ENCODE measurements at regions not wholly inside any gene's neighbourhood (a gene's known extent, or its start where the extent isn't known, plus 50 kb on each side); places are given as distances from the start of the nearest gene placed in this dataset.

GRCh38 chr18:25612466-25612865 is 260.5 kb upstream of the ZNF521 start:
- no peaks in the 10 kb centered on the region for H3K36me3 ChIP-seq (ENCODE audit: low read depth, low read length)
- no peak overlapping the region for H3K4me3 ChIP-seq (ENCODE audit: low read length)
- H2AFZ ChIP-seq (ENCODE audit: low read length), result no peak overlapping the region
- TF ChIP-seq EZH2phosphoT487 (IDR thresholded peaks at IDR 0.05; ENCODE audit: borderline replicate concordance, low read length) (no peak), CTCF (conservative IDR thresholded peaks at IDR 0.05; ENCODE audit: low read depth, low read length) (no peak), EZH2 (IDR thresholded peaks at IDR 0.05; ENCODE audit: low read length, unreplicated experiment) (no peak)
- POLR2A ChIA-PET (ENCODE audit: unreplicated experiment), result no interaction called here
- H4K20me1 ChIP-seq (ENCODE audit: low read length), result no peaks in the 10 kb centered on the region
- H3F3A ChIP-seq (ENCODE audit: low read length, unreplicated experiment), result no peaks in the 10 kb centered on the region
- DNase-seq, result no peak
- no peaks in the 10 kb centered on the region; the same call in 1 of the 2 replicates for H3K27me3 ChIP-seq (ENCODE audit: low read length)
- no peak overlapping the region for H3K27ac ChIP-seq (ENCODE audit: low read length)
- no peak overlapping the region for H3K4me2 ChIP-seq (ENCODE audit: low read length)
- no peaks in the 10 kb centered on the region for H3K79me2 ChIP-seq (ENCODE audit: low read length)
- BruUV-seq (replicated peaks), result no TSS peak
- no peak for ATAC-seq
- CTCF ChIA-PET, result no interaction called here
- no peaks in the 10 kb centered on the region for H3K9me3 ChIP-seq (ENCODE audit: low read length)
- intact Hi-C loops (cut with micrococcal nuclease), result no loop called here
- H3K9ac ChIP-seq (ENCODE audit: low read length), result no peak overlapping the region
- no peaks in the 10 kb centered on the region for H3K4me1 ChIP-seq (ENCODE audit: insufficient read depth, low read length)
- no peaks in the 10 kb centered on the region for H3K9me2 ChIP-seq (replicated peaks; ENCODE audit: low read length)

GRCh38 chr18:25608091-25608490 is 256.1 kb upstream of the ZNF521 start:
- intact Hi-C loops (cut with micrococcal nuclease), result no loop called here
- no peak overlapping the region for H3K27ac ChIP-seq (ENCODE audit: low read length)
- ChIA-PET CTCF (no interaction called here), POLR2A (ENCODE audit: unreplicated experiment) (no interaction called here)
- H3K9ac ChIP-seq (ENCODE audit: low read length), result no peak overlapping the region
- H3K4me3 ChIP-seq (ENCODE audit: low read length), result no peak overlapping the region
- no peaks in the 10 kb centered on the region for H3F3A ChIP-seq (ENCODE audit: low read length, unreplicated experiment)
- no peaks in the 10 kb centered on the region for H4K20me1 ChIP-seq (ENCODE audit: low read length)
- no peaks in the 10 kb centered on the region for H3K9me2 ChIP-seq (replicated peaks; ENCODE audit: low read length)
- H3K4me2 ChIP-seq (ENCODE audit: low read length), result no peak overlapping the region
- H3K27me3 ChIP-seq (ENCODE audit: low read length), result peaks cover 23% of the 10 kb centered on the region
- DNase-seq, result no peak
- ATAC-seq, result no peak
- TF ChIP-seq EZH2phosphoT487 (IDR thresholded peaks at IDR 0.05; ENCODE audit: borderline replicate concordance, low read length), result no peak
- no peak for TF ChIP-seq EZH2 (IDR thresholded peaks at IDR 0.05; ENCODE audit: low read length, unreplicated experiment)
- no peak for TF ChIP-seq CTCF (conservative IDR thresholded peaks at IDR 0.05; ENCODE audit: low read depth, low read length)
- no peaks in the 10 kb centered on the region for H3K36me3 ChIP-seq (ENCODE audit: low read depth, low read length)
- no peaks in the 10 kb centered on the region for H3K79me2 ChIP-seq (ENCODE audit: low read length)
- no peaks in the 10 kb centered on the region for H3K9me3 ChIP-seq (ENCODE audit: low read length)
- no TSS peak for BruUV-seq (replicated peaks)
- no peaks in the 10 kb centered on the region for H3K4me1 ChIP-seq (ENCODE audit: insufficient read depth, low read length)
- H2AFZ ChIP-seq (ENCODE audit: low read length), result no peak overlapping the region

- Histone ChIP-seq H2AFZ (ENCODE audit: low read length) (no peak overlapping the region), H3K27me3 (ENCODE audit: low read length) (peaks cover 37% of the 10 kb centered on the region), H3K4me3 (ENCODE audit: low read length) (no peak overlapping the region), H3K79me2 (ENCODE audit: low read length) (no peaks in the 10 kb centered on the region), H4K20me1 (ENCODE audit: low read length) (no peaks in the 10 kb centered on the region), H3K27ac (ENCODE audit: low read length) (no peak overlapping the region), H3K4me2 (ENCODE audit: low read length) (no peak overlapping the region), H3K9me3 (ENCODE audit: low read length) (no peaks in the 10 kb centered on the region), H3K9ac (ENCODE audit: low read length) (no peak overlapping the region), H3K9me2 (replicated peaks; ENCODE audit: low read length) (no peaks in the 10 kb centered on the region), H3F3A (ENCODE audit: low read length, unreplicated experiment) (no peaks in the 10 kb centered on the region), H3K36me3 (ENCODE audit: low read depth, low read length) (no peaks in the 10 kb centered on the region), H3K4me1 (ENCODE audit: insufficient read depth, low read length) (no peaks in the 10 kb centered on the region)
- BruUV-seq (replicated peaks), result no TSS peak
- intact Hi-C loops (cut with micrococcal nuclease), result no loop called here
- no peak for DNase-seq
- no peak for TF ChIP-seq EZH2 (IDR thresholded peaks at IDR 0.05; ENCODE audit: low read length, unreplicated experiment)
- ATAC-seq, result no peak
- CTCF ChIA-PET, result no interaction called here
- POLR2A ChIA-PET (ENCODE audit: unreplicated experiment), result no interaction called here
Observed at GRCh38 chr18:25604894-25605597, 253.1 kb upstream of the ZNF521 start.
